Left kidney (tissue), 1 donor: ENCODE measurements at regions not wholly inside any gene's neighbourhood (a gene's known extent, or its start where the extent isn't known, plus 50 kb on each side); places are given as distances from the start of the nearest gene placed in this dataset.
A peak's percentile ranks its signal among the peaks of the same experiment; 100 is the strongest.
"Not testable (repeated sequence)": the region's sequence is repeated elsewhere in the genome, so short reads cannot be mapped to it uniquely, and the experiment has no call there.

Experiments
- DNase-seq: peaks from one replicate; pipeline ENCODE4 v3.0.0-alpha.2; 2013

GRCh38 chr5:62178258-62178657 lies 127.7 kb upstream of the KIF2A start:
- DNase-seq: no peak

DNA sequence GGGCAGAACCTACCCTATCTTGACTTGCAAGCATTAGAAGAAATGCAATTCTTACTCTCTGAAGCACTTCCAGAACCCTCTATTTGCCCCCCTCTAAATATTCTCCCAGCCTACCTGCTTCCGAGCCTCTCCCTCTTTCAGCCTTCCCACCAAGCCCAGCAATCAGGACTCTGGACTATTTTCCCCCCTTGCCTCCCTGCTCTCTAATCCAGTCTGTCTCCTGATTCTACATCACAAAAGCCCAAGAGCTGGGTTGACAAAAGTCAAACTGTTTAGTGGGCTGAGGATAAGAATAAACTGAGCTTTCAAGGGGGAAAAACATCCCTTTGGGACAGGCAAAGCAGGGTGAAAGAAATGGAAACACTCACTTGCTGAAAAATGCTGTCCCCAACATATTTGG lies 123.2 kb upstream of the KIF2A start:
- DNase-seq: no peak

- no peak for DNase-seq
Observed at GRCh38 chr5:62183727-62184126, 122.3 kb upstream of the KIF2A start.

DNA sequence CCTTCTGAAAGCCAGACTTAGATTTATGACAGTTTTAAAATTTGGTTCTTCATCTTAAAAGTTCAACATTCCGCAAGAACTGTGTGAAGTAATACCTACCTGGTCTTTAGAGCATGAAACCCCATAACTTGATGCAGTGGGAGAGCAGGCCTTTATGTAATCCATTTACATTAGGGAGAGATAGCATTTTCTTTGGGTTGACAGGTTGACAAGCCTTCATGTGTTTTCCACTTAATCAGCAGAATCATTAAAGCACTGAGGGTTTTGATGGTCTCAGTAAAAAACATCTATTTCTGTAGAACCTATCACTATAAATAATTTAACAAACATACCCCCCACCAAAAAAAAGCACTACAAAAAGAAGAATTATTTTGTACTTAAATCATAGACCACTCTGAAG lies 121.6 kb upstream of the KIF2A start:
- DNase-seq: no peak

- DNase-seq: no peak
Observed at GRCh38 chr5:62190173-62190572, 115.8 kb upstream of the KIF2A start.

GRCh38 chr5:62190931-62191330 lies 115.1 kb upstream of the KIF2A start:
- DNase-seq: no peak

DNA sequence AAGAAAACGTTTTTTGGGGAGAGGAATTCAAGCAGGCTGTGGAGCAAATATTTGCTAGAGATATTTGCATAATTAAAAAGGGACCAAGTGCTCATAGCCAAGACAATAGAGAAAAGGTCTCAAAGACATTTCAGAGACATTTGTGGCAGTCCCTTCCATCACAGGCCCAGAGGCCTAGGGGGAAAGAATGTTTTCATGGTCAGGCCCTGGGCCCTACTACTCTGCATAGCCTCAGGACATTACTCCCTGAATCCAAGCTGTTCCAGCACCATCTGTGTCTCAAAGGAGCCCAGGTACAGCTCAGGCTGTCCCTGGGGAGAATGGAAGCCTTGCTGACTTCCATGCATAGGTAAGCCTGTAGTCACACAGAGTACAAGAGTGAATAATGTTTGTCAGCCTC lies 113.0 kb upstream of the KIF2A start:
- no peak for DNase-seq

GRCh38 chr5:62196532-62196931 lies 109.5 kb upstream of the KIF2A start:
- DNase-seq: not testable (repeated sequence)

DNA sequence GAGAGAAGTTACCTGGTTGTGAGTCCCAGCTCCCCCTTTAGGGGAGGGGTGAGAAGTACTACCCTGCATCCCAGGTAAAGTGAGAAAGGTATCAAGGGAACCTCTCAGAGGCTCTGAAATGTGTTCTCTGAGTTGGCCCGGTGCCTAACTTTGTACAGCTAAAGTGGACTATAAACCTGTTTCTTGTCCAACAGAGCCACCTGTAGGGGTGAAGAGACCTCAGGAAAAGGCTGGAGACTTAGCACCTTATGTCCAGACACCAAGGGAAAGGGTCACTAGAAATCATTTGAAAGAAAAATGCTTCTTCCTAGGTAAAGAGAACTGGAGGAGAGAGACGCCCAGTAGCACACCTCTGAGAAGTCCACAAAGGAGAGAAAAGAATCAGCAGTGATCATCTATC lies 108.3 kb upstream of the KIF2A start:
- no peak for DNase-seq

DNA sequence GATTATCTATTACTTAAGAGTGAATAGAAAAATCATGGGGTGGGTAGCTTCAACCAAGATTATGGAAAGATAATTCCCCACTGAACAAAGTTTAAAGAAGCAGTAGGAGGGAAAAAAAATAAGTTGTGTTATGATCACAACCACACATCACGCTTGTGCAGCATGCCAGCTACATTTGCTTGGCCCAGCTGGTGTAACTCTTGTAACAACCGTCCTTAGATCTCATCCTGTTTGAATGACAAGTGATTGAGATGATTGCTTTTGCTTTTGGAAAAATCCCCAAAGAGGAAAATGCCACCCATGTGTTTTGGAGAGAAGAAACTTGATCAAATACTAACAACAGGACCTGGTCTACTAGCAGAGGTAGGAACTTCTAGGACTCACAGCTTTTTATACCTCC lies 107.6 kb upstream of the KIF2A start:
- no peak for DNase-seq

GRCh38 chr5:62199792-62200716 lies 106.0 kb upstream of the KIF2A start:
- DNase-seq: no peak

- DNase-seq: no peak
Observed at GRCh38 chr5:62206150-62206829, 99.7 kb upstream of the KIF2A start.

GRCh38 chr5:62208218-62208852 lies 97.7 kb upstream of the KIF2A start:
- DNase-seq: peak; percentile 12

DNA sequence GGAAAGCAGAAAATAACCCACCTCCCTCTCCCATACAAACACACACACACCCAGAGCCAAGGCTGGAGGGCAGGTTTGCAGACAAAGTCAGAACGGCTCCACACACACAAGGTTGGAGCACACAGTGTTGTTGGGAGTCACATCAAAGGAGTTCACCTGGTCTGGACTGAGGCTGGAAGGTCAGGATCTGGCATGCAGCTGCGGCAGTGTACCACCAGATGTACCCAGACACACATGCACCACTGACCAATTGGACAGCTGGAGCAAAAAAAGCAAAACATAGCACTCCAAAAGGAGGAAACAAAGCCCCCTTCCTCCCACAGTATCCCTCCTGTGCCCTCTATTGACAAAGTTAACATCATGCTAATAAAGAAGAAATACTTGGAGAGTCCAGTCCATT lies 94.6 kb upstream of the KIF2A start:
- no peak for DNase-seq

- no peak for DNase-seq
Observed at GRCh38 chr5:62212648-62213047, 93.4 kb upstream of the KIF2A start.

GRCh38 chr5:62214701-62215100 lies 91.3 kb upstream of the KIF2A start:
- DNase-seq: no peak

DNA sequence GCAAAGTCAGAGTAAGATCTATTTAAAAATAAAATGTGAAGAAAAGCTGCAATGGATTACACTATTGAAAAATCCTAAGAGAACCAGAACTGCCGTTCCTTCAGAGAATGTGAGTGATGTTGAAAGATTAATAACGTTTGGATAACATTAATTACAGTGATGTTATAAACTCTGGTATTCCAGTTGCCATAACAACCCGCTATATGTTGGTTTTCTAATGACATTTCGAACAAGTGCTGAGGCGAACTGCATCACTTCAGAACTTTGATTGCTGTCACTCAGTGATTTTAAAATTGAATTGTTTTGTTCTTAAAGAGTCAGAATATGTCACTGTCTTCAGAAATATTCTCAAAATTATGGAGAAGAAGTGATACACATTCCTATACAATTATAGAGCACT lies 89.4 kb upstream of the KIF2A start:
- not testable (repeated sequence) for DNase-seq

GRCh38 chr5:62217095-62217494 lies 88.9 kb upstream of the KIF2A start:
- DNase-seq: not testable (repeated sequence)

DNA sequence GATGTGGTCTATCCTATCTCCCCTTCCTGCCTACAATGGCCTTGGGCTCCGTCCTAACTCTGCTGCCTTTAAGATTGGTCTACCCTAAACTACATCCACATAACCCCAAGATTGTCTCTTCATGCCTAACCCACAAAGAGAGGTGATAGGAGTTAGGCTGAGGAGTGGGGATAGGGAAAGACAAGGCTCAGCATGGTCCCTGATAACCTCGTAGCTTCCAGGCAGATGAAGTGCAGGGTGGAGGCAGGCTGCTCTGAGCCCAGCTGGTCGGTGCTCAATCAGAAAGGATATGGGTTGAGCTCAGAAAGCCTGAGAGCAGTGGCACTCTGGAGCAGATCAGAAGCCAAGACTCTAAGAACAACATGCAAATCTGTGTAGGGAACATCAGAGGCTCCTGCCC lies 87.1 kb upstream of the KIF2A start:
- DNase-seq: not testable (repeated sequence)

DNA sequence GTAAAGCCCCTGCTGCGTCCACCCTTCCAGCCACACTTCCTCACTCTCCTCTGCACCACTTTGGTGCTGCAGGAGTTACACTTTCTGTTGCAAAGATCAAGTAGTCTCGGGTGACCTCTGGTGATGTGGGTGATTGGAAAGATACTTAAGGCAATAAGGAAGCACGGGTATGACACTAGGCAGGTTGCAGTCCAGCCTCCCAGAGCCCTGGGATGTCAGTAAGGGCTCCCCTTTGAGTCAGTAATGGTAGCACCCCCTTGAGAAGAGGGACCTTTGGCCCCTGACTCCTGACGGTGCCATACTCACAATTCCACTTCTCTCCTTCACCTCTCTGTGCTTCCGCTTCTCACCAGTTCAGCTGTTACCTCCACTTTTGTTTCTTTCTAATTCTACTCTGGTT lies 84.1 kb upstream of the KIF2A start:
- not testable (repeated sequence) for DNase-seq

DNA sequence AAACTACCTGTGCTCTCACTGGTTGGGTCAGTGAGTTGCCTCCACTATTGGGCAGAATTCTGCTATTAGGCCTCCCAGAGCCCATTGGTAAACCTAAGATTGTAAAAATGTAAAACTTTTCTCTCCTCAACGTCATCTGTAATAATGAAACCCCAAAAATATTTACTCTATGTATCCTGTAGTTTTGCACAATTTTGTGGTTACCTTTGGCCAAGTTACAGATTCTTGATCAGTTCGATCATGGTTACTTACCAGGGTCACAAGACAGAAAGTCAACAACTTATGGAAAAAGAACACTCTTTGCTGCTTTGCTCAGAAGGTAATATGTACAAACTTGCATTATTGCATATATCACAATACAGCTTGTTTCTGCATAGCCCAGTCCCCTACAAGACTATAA lies 83.7 kb upstream of the KIF2A start:
- DNase-seq: not testable (repeated sequence)

- not testable (repeated sequence) for DNase-seq
Observed at GRCh38 chr5:62223312-62223670, 82.7 kb upstream of the KIF2A start.

- DNase-seq: not testable (repeated sequence)
Observed at GRCh38 chr5:62224987-62225601, 80.9 kb upstream of the KIF2A start.
